Lung (tissue), 11 donors: ENCODE measurements at regions not wholly inside any gene's neighbourhood (a gene's known extent, or its start where the extent isn't known, plus 50 kb on each side); places are given as distances from the start of the nearest gene placed in this dataset.

Source experiments
- ATAC-seq: fragments of 200-7000 bp; cut with Tn5 transposase; one replicate; pipeline ENCODE4 v1.9.1; 2020; ENCODE audit warnings: moderate number of reproducible peaks; ENCODE audit not compliant: insufficient read depth, low FRiP score
- DNase-seq, 3 donors: peaks; one replicate each; pipeline ENCODE4 v3.0.0-alpha.2; 2013 to 2017
- H3K27ac ChIP-seq, 2 donors: one replicate each; pipeline ENCODE4 v1.5.1; 2013; ENCODE audit warnings: mild to moderate bottlenecking in 2 of 2, moderate library complexity in 2 of 2, control low read depth in 1 of 2, inconsistent platforms in 1 of 2, low read depth in 1 of 2, low read length in 1 of 2
- H3K27me3 ChIP-seq, 3 donors: one replicate each; pipeline ENCODE4 v1.5.1; 2013; ENCODE audit warnings: low read length in 2 of 3; ENCODE audit not compliant: control insufficient read depth in 3 of 3, insufficient read depth in 3 of 3
- H3K36me3 ChIP-seq, 4 donors: one replicate each; pipeline ENCODE4 v1.5.1; 2013; ENCODE audit warnings: low read length in 4 of 4, mild to moderate bottlenecking in 1 of 4, moderate library complexity in 1 of 4; ENCODE audit not compliant: control insufficient read depth in 4 of 4, insufficient read depth in 4 of 4
- H3K4me1 ChIP-seq, 5 donors: one replicate each; pipeline ENCODE4 v1.5.1; 2013; ENCODE audit warnings: low read length in 5 of 5, mild to moderate bottlenecking in 2 of 5, moderate library complexity in 1 of 5; ENCODE audit not compliant: control insufficient read depth in 5 of 5, insufficient read depth in 5 of 5
- H3K4me3 ChIP-seq: one replicate; pipeline ENCODE4 v1.5.1; 2013; ENCODE audit warnings: mild to moderate bottlenecking, control low read depth, moderate library complexity
- H3K9ac ChIP-seq, 2 donors: one replicate each; pipeline ENCODE4 v1.5.1; 2013; ENCODE audit warnings: low read length in 2 of 2, control low read depth in 1 of 2; ENCODE audit not compliant: insufficient read depth in 1 of 2
- H3K9me3 ChIP-seq, 4 donors: one replicate each; pipeline ENCODE4 v1.5.1; 2013; ENCODE audit warnings: low read length in 3 of 4, mild to moderate bottlenecking in 1 of 4, moderate library complexity in 1 of 4; ENCODE audit not compliant: control insufficient read depth in 4 of 4, insufficient read depth in 3 of 4
- CTCF ChIP-seq: IDR thresholded peaks from 2 replicates; pipeline ENCODE4 v1.5.1; 2012; ENCODE audit warnings: mild to moderate bottlenecking; ENCODE audit errors: control extremely low read depth, extremely low read depth
- WGBS, 2 donors: extraction: QIAGEN DNeasy Blood & Tissue Kit; methylation state at CpG; one replicate each; pipeline ENCODE4 v1.1.7; 2013; 5-methylcytosine and 5-hydroxymethylcytosine counted together
- donor health status: control.
- donor health status: control.
- donor health status: Bipolar disorder and iron deficiency.
- donor health status: healthy.
- donor health status: DM: yes; HTN: yes; CAD: no.

- no peak overlapping the region for H3K27ac ChIP-seq
- no peak for TF ChIP-seq CTCF
- no peak for ATAC-seq
- no peak overlapping the region for H3K9ac ChIP-seq
- no peak overlapping the region for H3K4me3 ChIP-seq
- no peaks in the 10 kb centered on the region for H3K9me3 ChIP-seq
- WGBS, 2 donors: 60 to 63% methylated on average over 2 of the region's 2 CpGs
- H3K36me3 ChIP-seq: no peaks in the 10 kb centered on the region
- no peak for DNase-seq
- H3K27me3 ChIP-seq: no peaks in the 10 kb centered on the region
- peaks cover 0 to 4% (median 0%) of the 10 kb centered on the region in 5 donors for H3K4me1 ChIP-seq
Measured at GRCh38 chr11:116137753-116138152, 633.5 kb upstream of the CADM1 start.

GRCh38 chr11:116136987-116137674 lies 632.9 kb upstream of the CADM1 start:
- ATAC-seq (no peak), DNase-seq (no peak)
- no peak overlapping the region for H3K4me3 ChIP-seq
- no peak for TF ChIP-seq CTCF
- no peak overlapping the region for H3K27ac ChIP-seq
- H3K36me3 ChIP-seq: no peaks in the 10 kb centered on the region
- H3K9ac ChIP-seq: no peak overlapping the region
- H3K9me3 ChIP-seq: no peaks in the 10 kb centered on the region
- 42 to 52% methylated on average over 9 of the region's 9 CpGs for WGBS, 2 donors
- peaks cover 0 to 4% (median 0%) of the 10 kb centered on the region in 5 donors for H3K4me1 ChIP-seq
- H3K27me3 ChIP-seq: no peaks in the 10 kb centered on the region

GRCh38 chr11:116135891-116136290 lies 631.7 kb upstream of the CADM1 start:
- Histone ChIP-seq H3K4me3 (no peak overlapping the region), H3K9ac (no peak overlapping the region), H3K36me3 (no peaks in the 10 kb centered on the region), H3K27me3 (no peaks in the 10 kb centered on the region), H3K27ac (no peak overlapping the region), H3K9me3 (no peaks in the 10 kb centered on the region), H3K4me1 (peaks cover 0 to 4% (median 0%) of the 10 kb centered on the region in 5 donors)
- TF ChIP-seq CTCF: no peak
- WGBS, 2 donors: 88 to 90% methylated on average over 2 of the region's 2 CpGs
- DNase-seq (no peak), ATAC-seq (no peak)

GRCh38 chr11:116134450-116134849 lies 630.2 kb upstream of the CADM1 start:
- Histone ChIP-seq H3K9ac (no peak overlapping the region), H3K36me3 (no peaks in the 10 kb centered on the region), H3K9me3 (no peaks in the 10 kb centered on the region), H3K4me3 (no peak overlapping the region), H3K27me3 (no peaks in the 10 kb centered on the region), H3K27ac (no peak overlapping the region), H3K4me1 (peaks cover 0 to 4% (median 0%) of the 10 kb centered on the region in 5 donors)
- no peak for DNase-seq
- ATAC-seq: no peak
- no peak for TF ChIP-seq CTCF
- WGBS, 2 donors: 95 to 99% methylated on average over 1 of the region's 1 CpG
